Thyroid gland (tissue), 4 donors: ENCODE measurements at regions not wholly inside any gene's neighbourhood (a gene's known extent, or its start where the extent isn't known, plus 50 kb on each side); places are given as distances from the start of the nearest gene placed in this dataset.

Source experiments
- POLR2A ChIP-seq, 2 donors: fragments of 450-650 bp; IDR thresholded peaks; one replicate each; pipeline ENCODE4 v1.6.1; 2017; ENCODE audit warnings: antibody characterized with exemption in 2 of 2, mild to moderate bottlenecking in 2 of 2, moderate library complexity in 1 of 2
- TF ChIP-seq, protein P1 (sequence below), 6 experiments: fragments of 200-600 bp in 3 of 6; fragments of 450-650 bp in 3 of 6; sonication (generic) in 3 of 6; IDR thresholded peaks; one replicate each; pipeline ENCODE4 v1.5.1; 2016 to 2019; ENCODE audit warnings: antibody characterized with exemption in 6 of 6, mild to moderate bottlenecking in 2 of 6, inconsistent platforms in 1 of 6, moderate library complexity in 1 of 6

DNA sequence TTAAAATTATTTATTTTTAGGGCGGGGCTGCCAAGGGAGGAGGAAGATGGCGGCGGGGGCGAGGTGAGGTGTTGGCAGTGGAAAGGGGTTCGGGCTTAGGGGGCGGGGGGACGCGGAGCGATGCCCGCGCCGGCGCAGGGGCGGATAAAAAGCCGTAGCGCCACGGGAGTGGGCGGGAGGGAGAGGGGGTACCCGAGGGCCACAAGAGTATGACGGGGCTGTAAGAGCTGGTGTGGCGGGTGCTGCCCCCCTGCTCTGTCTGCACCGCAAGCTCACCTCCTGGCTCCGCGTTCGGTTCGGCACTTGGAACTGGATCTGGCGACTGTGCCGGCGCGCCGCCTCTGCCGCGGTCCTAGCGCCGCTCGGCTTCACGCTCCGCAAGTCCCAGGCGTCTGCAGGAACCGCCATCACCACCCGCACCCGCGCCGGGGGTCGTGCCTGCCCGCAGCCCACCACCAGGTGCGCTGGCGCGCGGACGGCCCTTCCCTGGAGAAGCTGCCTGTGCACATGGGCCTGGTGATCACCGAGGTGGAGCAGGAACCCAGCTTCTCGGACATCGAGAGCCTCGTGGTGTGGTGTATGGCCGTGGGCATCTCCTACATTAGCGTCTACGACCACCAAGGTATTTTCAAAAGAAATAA is 265.2 kb upstream of the SGCG start:
- TF ChIP-seq, protein P1, sequence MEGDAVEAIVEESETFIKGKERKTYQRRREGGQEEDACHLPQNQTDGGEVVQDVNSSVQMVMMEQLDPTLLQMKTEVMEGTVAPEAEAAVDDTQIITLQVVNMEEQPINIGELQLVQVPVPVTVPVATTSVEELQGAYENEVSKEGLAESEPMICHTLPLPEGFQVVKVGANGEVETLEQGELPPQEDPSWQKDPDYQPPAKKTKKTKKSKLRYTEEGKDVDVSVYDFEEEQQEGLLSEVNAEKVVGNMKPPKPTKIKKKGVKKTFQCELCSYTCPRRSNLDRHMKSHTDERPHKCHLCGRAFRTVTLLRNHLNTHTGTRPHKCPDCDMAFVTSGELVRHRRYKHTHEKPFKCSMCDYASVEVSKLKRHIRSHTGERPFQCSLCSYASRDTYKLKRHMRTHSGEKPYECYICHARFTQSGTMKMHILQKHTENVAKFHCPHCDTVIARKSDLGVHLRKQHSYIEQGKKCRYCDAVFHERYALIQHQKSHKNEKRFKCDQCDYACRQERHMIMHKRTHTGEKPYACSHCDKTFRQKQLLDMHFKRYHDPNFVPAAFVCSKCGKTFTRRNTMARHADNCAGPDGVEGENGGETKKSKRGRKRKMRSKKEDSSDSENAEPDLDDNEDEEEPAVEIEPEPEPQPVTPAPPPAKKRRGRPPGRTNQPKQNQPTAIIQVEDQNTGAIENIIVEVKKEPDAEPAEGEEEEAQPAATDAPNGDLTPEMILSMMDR (IDR thresholded peaks at IDR 0.05): no peak
- peak in 1 of 2 donors; percentile 41 for TF ChIP-seq POLR2A (IDR thresholded peaks at IDR 0.05)
